ENCODE measurements at regions not wholly inside any gene's neighbourhood (a gene's known extent, or its start where the extent isn't known, plus 50 kb on each side); places are given as distances from the start of the nearest gene placed in this dataset.

DNA sequence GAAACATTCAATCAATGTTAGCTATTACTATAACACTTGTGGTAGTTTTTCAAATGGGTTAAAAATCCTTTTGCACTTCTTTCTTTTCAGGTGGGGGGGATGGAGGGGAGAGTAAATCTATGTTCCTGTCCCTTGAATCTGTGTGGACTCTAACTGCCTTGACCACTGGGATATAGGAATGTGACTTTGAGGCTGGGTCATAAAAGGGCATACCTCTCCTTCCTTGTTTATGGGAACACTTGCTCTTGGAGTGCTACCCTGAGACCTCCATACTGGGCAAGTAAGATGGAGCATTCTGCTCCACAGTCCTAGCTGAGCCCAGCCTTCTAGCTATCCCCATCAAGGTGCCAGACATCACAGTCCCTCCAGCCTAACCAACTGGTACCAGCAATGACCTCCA is 89.3 kb upstream of the SIM2 start:
- peaks cover 14% of the 10 kb centered on the region for H3K27me3 Mint-ChIP-seq
- TF ChIP-seq, protein P1, sequence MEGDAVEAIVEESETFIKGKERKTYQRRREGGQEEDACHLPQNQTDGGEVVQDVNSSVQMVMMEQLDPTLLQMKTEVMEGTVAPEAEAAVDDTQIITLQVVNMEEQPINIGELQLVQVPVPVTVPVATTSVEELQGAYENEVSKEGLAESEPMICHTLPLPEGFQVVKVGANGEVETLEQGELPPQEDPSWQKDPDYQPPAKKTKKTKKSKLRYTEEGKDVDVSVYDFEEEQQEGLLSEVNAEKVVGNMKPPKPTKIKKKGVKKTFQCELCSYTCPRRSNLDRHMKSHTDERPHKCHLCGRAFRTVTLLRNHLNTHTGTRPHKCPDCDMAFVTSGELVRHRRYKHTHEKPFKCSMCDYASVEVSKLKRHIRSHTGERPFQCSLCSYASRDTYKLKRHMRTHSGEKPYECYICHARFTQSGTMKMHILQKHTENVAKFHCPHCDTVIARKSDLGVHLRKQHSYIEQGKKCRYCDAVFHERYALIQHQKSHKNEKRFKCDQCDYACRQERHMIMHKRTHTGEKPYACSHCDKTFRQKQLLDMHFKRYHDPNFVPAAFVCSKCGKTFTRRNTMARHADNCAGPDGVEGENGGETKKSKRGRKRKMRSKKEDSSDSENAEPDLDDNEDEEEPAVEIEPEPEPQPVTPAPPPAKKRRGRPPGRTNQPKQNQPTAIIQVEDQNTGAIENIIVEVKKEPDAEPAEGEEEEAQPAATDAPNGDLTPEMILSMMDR (IDR thresholded peaks at IDR 0.05; ENCODE audit: unreplicated experiment), result no peak
- no peak for DNase-seq (ENCODE audit: low spot score, unreplicated experiment)
- H3K4me1 Mint-ChIP-seq (ENCODE audit: low read depth), result peaks cover 10% of the 10 kb centered on the region
- peaks cover 13% of the 10 kb centered on the region for H3K9me3 Mint-ChIP-seq (ENCODE audit: low read depth)
- no peak overlapping the region for H3K4me3 Mint-ChIP-seq (ENCODE audit: low read depth)
- no peak overlapping the region for H3K27ac Mint-ChIP-seq
- H3K36me3 Mint-ChIP-seq (ENCODE audit: insufficient read depth), result peaks cover 1% of the 10 kb centered on the region

DNA sequence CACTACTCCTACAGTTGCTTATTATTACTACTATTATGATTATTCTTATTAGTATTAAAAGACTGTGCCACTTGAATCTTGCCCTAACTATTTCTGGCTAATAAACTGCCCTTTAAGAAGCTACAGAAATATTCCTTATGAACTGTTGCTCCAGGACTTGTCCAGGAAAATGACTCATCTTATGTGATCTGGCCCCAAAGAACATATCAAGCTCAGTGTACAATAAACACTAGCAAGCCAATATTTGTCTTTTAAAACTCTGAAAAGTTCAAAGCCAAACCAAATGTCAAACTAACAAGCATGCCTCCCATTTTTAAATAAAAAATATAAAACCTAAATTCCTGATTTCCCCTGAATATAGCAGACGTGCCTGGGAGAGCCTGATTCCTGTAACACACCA is 88.7 kb upstream of the SIM2 start:
- Mint-ChIP-seq H3K9me3 (ENCODE audit: low read depth) (peaks cover 15% of the 10 kb centered on the region), H3K4me1 (ENCODE audit: low read depth) (peaks cover 10% of the 10 kb centered on the region), H3K27ac (no peak overlapping the region), H3K27me3 (peaks cover 11% of the 10 kb centered on the region), H3K36me3 (ENCODE audit: insufficient read depth) (peaks cover 1% of the 10 kb centered on the region), H3K4me3 (ENCODE audit: low read depth) (no peak overlapping the region)
- TF ChIP-seq, protein P1 (IDR thresholded peaks at IDR 0.05; ENCODE audit: unreplicated experiment), result no peak
- DNase-seq (ENCODE audit: low spot score, unreplicated experiment), result no peak

DNA sequence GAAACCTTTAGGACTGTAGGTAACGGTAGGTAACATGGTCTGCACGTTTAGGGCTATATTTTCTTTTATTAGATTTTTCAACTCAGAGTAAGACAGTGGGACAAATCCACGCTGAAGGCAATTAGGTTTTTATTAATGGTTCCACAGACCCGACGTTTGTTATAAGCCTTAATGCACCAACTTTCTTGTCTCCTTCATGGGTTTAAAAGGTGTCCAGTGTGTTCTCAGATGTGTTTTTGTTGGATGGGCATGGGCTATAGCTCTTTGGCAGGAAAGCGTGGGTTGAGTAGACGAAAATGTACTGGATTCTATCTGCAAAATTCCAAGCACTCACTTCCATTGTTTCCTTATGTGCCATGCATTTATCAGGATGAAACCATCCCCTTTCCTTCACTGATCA is 88.0 kb upstream of the SIM2 start:
- Mint-ChIP-seq H3K36me3 (ENCODE audit: insufficient read depth) (peaks cover 4% of the 10 kb centered on the region), H3K4me1 (ENCODE audit: low read depth) (peaks cover 10% of the 10 kb centered on the region), H3K27me3 (peaks cover 14% of the 10 kb centered on the region), H3K9me3 (ENCODE audit: low read depth) (peaks cover 19% of the 10 kb centered on the region), H3K4me3 (ENCODE audit: low read depth) (no peak overlapping the region), H3K27ac (no peak overlapping the region)
- no peak for DNase-seq (ENCODE audit: low spot score, unreplicated experiment)
- TF ChIP-seq, protein P1 (IDR thresholded peaks at IDR 0.05; ENCODE audit: unreplicated experiment), result no peak

DNA sequence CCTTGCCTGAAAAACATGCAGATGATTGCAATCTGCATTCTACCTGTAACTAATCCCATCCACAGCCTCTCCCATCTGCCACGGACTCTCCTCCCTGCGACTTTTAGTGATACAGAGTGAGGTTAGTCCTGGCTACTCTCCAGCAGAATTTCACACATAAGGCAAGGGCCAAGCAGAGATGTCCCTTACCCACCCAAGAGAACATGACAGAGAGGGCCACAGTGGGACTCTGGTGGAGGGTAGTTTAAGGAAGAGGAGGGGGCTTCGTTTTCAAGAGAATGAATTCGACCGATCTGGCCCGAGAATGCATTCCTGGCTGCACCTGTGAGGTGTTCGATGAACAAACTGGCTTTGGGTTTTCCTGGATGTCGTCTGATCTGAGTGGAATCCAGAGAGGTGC is 87.5 kb upstream of the SIM2 start:
- peaks cover 10% of the 10 kb centered on the region for H3K4me1 Mint-ChIP-seq (ENCODE audit: low read depth)
- no peak overlapping the region for H3K27ac Mint-ChIP-seq
- DNase-seq (ENCODE audit: low spot score, unreplicated experiment), result no peak
- H3K36me3 Mint-ChIP-seq (ENCODE audit: insufficient read depth), result peaks cover 4% of the 10 kb centered on the region
- no peak overlapping the region for H3K4me3 Mint-ChIP-seq (ENCODE audit: low read depth)
- peaks cover 14% of the 10 kb centered on the region for H3K27me3 Mint-ChIP-seq
- TF ChIP-seq, protein P1 (IDR thresholded peaks at IDR 0.05; ENCODE audit: unreplicated experiment), result no peak
- peaks cover 20% of the 10 kb centered on the region for H3K9me3 Mint-ChIP-seq (ENCODE audit: low read depth)

DNA sequence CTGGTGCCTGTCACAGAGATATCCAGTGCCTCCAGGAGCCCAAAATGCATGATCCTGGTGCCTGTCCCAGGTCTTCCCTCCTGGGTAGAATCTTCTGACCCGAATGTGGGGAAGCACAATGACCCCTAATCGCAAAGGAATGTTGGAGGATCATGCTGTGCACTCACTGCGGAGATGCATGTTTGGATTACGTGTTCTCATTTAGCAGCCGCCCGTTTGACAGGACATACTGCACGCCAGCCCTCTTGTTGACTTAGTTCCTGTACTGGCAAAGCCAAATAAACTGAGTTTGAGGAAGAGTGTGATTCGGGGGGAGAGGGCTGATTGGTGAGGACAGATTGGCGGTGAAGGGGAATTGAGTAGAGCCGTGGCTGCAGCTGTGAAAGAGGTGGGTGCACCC is 85.9 kb upstream of the SIM2 start:
- peaks cover 4% of the 10 kb centered on the region for H3K36me3 Mint-ChIP-seq (ENCODE audit: insufficient read depth)
- no peak for DNase-seq (ENCODE audit: low spot score, unreplicated experiment)
- H3K9me3 Mint-ChIP-seq (ENCODE audit: low read depth), result peaks cover 26% of the 10 kb centered on the region
- no peak overlapping the region for H3K4me3 Mint-ChIP-seq (ENCODE audit: low read depth)
- H3K4me1 Mint-ChIP-seq (ENCODE audit: low read depth), result peaks cover 10% of the 10 kb centered on the region
- H3K27ac Mint-ChIP-seq, result no peak overlapping the region
- H3K27me3 Mint-ChIP-seq, result peaks cover 19% of the 10 kb centered on the region
- TF ChIP-seq, protein P1 (IDR thresholded peaks at IDR 0.05; ENCODE audit: unreplicated experiment), result no peak

Data from progenitor cell of endocrine pancreas (in vitro differentiated cells).